Stimulated activated naive B cell treated with anti-CD40 and anti-IgM and Interleukin-4, amounts not matched to agents 10 μg/mL and 1 μg/mL and 100 μg/mL, for 72 hours (primary cell): ENCODE measurements at regions not wholly inside any gene's neighbourhood (a gene's known extent, or its start where the extent isn't known, plus 50 kb on each side); places are given as distances from the start of the nearest gene placed in this dataset.

Source experiments
- ATAC-seq, 2 donors: fragments of 150-1000 bp; cut with Tn5 transposase; replicated peaks; 2 replicates each; pipeline ENCODE4 v1.10.0; 2021; ENCODE audit warnings: moderate library complexity in 1 of 2
- DNase-seq: peaks from one replicate; pipeline ENCODE4 v3.0.0; 2021
- H3K27ac Mint-ChIP-seq: one replicate; pipeline ENCODE4 v1.8.0; 2022; ENCODE audit warnings: mild to moderate bottlenecking, mixed read lengths
- H3K27me3 Mint-ChIP-seq, 2 donors: one replicate each; pipeline ENCODE4 v1.8.0; 2022; ENCODE audit warnings: mixed read lengths in 2 of 2
- H3K36me3 Mint-ChIP-seq, 2 donors: one replicate each; pipeline ENCODE4 v1.8.0; 2022; ENCODE audit warnings: mixed read lengths in 2 of 2, mild to moderate bottlenecking in 1 of 2
- H3K4me1 Mint-ChIP-seq, 2 donors: one replicate each; pipeline ENCODE4 v1.8.0; 2022; ENCODE audit warnings: mixed read lengths in 2 of 2, mild to moderate bottlenecking in 1 of 2
- H3K4me3 Mint-ChIP-seq, 2 donors: one replicate each; pipeline ENCODE4 v1.8.0; 2022; ENCODE audit warnings: mild to moderate bottlenecking in 2 of 2, mixed read lengths in 2 of 2, moderate library complexity in 1 of 2
- H3K9me3 Mint-ChIP-seq, 2 donors: one replicate each; pipeline ENCODE4 v1.8.0; 2022; ENCODE audit warnings: mixed read lengths in 2 of 2, mild to moderate bottlenecking in 1 of 2

DNA sequence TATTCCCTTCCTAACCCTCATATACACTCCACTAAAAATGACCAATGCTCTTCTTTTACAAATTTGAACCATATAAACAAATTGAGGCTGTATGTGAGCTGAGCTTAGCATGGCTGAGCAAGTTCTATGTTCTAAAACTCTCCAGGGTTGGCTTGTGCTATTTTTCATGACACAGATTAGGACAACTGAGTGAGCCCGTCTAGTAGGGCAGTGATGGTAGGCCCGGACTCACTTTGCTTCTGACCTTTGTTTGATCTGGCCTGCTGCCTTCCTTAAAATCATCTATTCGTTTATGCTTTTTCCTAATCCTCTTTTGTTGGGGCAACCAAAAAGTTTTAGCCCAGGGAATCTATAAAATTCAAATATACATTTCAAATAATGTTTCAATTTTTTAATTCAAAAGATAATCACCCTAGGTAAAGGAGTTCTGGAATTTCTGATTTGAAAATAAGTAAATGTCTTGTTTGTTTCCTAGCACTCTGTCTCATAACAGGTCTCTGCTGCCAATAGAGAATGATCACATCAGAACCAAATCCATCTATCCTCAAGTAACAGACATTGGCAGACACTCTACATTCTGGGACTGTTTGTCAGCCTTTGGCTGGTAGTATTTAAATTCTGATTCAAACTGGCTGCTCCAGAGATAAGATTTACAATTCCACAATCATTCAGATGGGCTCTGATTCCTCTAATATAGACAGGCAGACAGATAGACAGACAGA is 217.0 kb upstream of the TARS1 start:
- H3K27ac Mint-ChIP-seq = no peak overlapping the region
- no peak overlapping the region for H3K4me3 Mint-ChIP-seq
- no peaks in the 10 kb centered on the region for H3K4me1 Mint-ChIP-seq
- H3K9me3 Mint-ChIP-seq = peaks cover 0 to 8% of the 10 kb centered on the region in 2 donors
- no peaks in the 10 kb centered on the region for H3K27me3 Mint-ChIP-seq
- DNase-seq (no peak), ATAC-seq (no peak)
- H3K36me3 Mint-ChIP-seq = no peaks in the 10 kb centered on the region

DNA sequence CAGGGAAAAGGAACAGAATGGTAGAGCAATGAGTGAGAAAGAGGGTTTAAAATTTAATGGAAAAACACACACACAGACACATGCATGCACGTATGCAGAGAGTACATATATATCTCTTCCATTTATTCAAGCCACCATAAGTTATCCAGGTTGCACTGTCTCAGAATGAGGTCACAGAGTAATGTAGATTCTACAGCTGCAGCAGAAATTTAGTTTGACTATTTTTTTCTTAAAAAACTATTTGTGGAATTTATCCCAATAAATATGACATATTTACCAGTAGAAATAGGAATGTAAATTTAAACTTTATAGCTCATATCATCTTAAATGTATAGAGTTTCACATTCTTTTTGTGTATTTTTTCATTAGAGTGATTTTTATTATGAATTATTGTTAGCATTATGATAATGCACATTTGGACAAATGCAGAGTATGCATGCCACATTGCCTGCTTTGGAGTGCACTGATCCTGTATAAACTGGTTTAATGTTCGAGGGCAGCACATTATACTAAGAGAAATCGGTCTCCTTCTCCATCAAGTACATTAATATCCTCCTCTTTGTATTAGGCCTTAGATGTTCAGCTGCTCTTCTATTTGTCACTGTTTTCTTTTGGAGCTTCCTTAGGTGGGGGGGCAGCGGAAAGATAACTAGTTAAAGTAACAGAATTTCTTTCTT is 216.3 kb upstream of the TARS1 start:
- DNase-seq (no peak), ATAC-seq (no peak)
- Mint-ChIP-seq H3K36me3 (no peaks in the 10 kb centered on the region), H3K4me3 (no peak overlapping the region), H3K9me3 (peaks cover 0 to 8% of the 10 kb centered on the region in 2 donors), H3K4me1 (no peaks in the 10 kb centered on the region), H3K27ac (no peak overlapping the region), H3K27me3 (no peaks in the 10 kb centered on the region)

DNA sequence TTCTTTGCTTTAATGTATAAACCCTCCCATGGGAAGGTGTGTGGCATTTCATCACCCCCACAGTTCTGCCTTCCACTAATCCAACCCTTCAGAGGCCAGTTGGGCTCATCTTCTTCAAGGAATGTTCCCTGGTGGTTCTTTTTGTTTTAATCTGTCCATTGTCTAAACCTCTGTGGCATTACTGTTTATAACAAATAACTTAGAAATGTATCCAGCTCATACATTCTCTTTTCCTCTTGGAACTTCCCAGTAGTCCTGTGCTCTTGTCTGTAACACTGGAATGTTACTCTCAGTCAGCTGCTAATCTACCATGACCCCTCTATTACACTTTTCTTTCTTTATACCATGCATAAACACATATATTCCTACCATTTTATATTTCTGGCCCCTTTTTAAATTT is 213.5 kb upstream of the TARS1 start:
- Mint-ChIP-seq H3K4me3 (no peak overlapping the region), H3K9me3 (peaks cover 0 to 8% of the 10 kb centered on the region in 2 donors), H3K27me3 (no peaks in the 10 kb centered on the region), H3K27ac (no peak overlapping the region), H3K36me3 (no peaks in the 10 kb centered on the region), H3K4me1 (no peaks in the 10 kb centered on the region)
- ATAC-seq (no peak), DNase-seq (no peak)

DNA sequence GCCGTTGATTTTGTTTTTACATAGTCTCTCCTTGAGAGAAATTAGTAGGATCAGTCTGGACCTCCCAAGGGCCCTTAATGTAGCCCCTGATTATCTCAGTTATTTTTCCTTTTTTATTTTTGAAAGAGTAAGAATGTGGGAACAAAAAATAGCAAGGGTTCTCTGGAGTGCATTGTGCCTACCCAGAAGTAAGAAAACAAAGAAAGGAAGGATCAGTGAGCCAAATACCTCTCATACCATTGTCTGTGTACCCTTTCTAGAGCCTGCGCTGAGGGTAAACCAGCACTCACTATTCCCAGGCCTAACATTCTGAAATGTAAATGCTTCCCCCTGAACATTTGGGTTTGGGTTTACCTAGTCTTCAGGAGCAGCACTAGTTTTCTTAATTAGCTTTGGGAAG is 213.0 kb upstream of the TARS1 start:
- peaks cover 0 to 8% of the 10 kb centered on the region in 2 donors for H3K9me3 Mint-ChIP-seq
- H3K27me3 Mint-ChIP-seq = no peaks in the 10 kb centered on the region

GRCh38 chr5:33228149-33228548 is 212.6 kb upstream of the TARS1 start:
- no peak for ATAC-seq
- DNase-seq = no peak
- H3K27me3 Mint-ChIP-seq = no peaks in the 10 kb centered on the region
- no peak overlapping the region for H3K4me3 Mint-ChIP-seq
- no peaks in the 10 kb centered on the region for H3K36me3 Mint-ChIP-seq
- H3K4me1 Mint-ChIP-seq = no peaks in the 10 kb centered on the region
- peaks cover 0 to 8% of the 10 kb centered on the region in 2 donors for H3K9me3 Mint-ChIP-seq
- no peak overlapping the region for H3K27ac Mint-ChIP-seq

More for the DNA sequence above, 213.0 kb upstream of the TARS1 start:
- H3K4me1 Mint-ChIP-seq = no peaks in the 10 kb centered on the region
- H3K36me3 Mint-ChIP-seq = no peaks in the 10 kb centered on the region
- H3K4me3 Mint-ChIP-seq = no peak overlapping the region
- DNase-seq (no peak), ATAC-seq (no peak)
- no peak overlapping the region for H3K27ac Mint-ChIP-seq

DNA sequence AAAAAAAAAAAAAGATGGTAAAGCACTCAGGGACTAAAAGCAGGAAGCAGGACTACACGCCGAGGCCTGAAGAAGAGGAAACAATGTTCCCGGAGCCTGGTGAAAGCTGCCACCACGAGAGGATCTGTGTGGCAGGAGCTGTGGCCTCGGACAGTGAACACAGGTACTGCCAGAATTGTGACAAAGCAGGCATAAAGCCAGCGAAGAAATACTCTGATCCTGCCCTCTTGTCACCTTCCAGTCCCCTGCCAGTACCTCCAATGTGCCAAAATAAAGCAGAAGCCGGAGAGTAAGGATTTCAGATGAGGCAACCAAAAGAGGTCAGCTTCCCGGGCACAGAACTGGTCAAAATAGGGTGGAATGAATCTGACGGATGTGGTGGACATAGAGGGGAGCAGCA is 211.5 kb upstream of the TARS1 start:
- ATAC-seq = no peak
- Mint-ChIP-seq H3K9me3 (peaks cover 0 to 8% of the 10 kb centered on the region in 2 donors), H3K4me1 (no peaks in the 10 kb centered on the region), H3K36me3 (no peaks in the 10 kb centered on the region), H3K27me3 (no peaks in the 10 kb centered on the region), H3K27ac (no peak overlapping the region), H3K4me3 (no peak overlapping the region)
- no peak for DNase-seq

DNA sequence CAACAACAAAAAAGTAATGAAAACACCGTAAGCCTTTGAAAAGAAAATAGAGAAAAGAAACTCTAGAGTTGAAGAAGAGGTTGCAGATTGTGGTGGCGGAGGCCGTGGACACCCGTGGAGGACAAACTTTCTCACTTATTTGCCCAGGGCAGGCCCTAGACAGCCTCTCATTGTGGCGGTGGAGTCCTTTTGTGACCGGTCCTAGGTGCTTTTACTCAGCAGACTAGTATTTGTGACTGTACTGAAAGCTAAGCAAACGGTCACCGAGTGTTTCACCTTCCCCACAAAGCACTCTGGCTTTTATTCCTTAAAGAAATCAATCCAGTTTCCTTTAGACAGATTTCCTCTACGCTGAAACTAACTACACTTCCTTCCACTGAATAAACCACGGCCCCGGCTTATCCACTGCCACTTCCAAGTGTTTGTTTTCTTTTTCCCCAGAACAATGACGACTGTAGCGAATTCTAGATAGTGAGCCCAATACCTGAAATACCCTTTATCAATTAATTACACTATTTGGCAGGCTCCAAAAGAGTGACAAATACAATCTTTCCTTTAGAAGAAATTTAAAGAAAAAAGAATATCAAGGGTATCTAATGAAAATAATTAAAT is 210.2 kb upstream of the TARS1 start:
- H3K9me3 Mint-ChIP-seq = peaks cover 0 to 8% of the 10 kb centered on the region in 2 donors
- H3K36me3 Mint-ChIP-seq = no peaks in the 10 kb centered on the region

DNA sequence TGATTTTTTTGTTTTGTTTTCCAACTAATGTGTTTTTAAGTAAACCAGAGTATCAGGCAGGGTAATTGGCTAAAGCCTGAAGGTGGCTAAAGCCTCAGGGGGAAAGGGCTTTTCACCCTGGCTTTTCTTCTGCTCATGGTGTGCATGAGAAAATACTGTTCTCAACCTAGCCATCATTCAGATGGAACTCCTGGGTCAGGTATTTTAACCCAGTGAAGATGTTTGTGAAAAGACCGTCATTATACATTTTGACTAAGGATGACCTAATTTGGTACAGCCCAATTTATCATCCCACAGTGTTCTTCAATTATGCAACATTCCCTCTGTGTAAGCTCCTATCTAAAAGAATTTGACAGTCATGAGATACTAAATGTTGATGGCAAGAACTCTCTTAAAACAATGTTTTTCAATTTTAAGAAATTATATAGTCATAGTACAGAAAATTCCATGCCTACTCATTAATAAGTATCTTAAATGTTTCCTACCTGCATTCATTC is 209.5 kb upstream of the TARS1 start:
- H3K36me3 Mint-ChIP-seq = no peaks in the 10 kb centered on the region
- peaks cover 0 to 2% of the 10 kb centered on the region in 2 donors for H3K9me3 Mint-ChIP-seq
- DNase-seq (no peak), ATAC-seq (no peak)
- H3K27me3 Mint-ChIP-seq = no peaks in the 10 kb centered on the region
- no peak overlapping the region for H3K4me3 Mint-ChIP-seq
- no peak overlapping the region for H3K27ac Mint-ChIP-seq
- H3K4me1 Mint-ChIP-seq = peaks cover 11 to 17% of the 10 kb centered on the region in 2 donors

More for the DNA sequence above, 210.2 kb upstream of the TARS1 start:
- H3K27me3 Mint-ChIP-seq = no peaks in the 10 kb centered on the region
- H3K4me1 Mint-ChIP-seq = peaks cover 4 to 10% of the 10 kb centered on the region in 2 donors
- DNase-seq = no peak
- ATAC-seq = no peak
- no peak overlapping the region for H3K27ac Mint-ChIP-seq
- no peak overlapping the region for H3K4me3 Mint-ChIP-seq

DNA sequence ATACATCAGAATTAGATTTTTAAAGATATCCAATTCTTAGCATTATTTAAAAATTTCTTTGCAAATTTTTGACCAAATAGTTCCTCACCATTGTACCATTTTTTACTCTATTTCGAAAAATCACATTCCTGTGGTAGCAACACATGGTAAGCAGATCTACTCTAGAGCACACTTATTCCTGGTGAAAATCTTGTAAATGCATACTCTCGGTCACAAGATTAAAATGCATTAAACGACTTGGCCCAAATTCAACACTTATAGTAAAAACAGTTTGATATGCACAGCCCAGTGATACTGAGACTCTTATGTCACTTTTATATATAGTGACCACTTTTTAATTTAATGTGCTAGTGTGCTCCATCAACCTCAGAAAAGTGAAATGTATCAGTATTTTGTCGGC is 208.8 kb upstream of the TARS1 start:
- no peak for DNase-seq
- peaks cover 14 to 24% of the 10 kb centered on the region in 2 donors for H3K4me1 Mint-ChIP-seq
- H3K36me3 Mint-ChIP-seq = no peaks in the 10 kb centered on the region
- no peak for ATAC-seq
- H3K27me3 Mint-ChIP-seq = no peaks in the 10 kb centered on the region
- no peak overlapping the region for H3K4me3 Mint-ChIP-seq
- H3K27ac Mint-ChIP-seq = no peak overlapping the region
- peaks cover 0 to 1% of the 10 kb centered on the region in 2 donors for H3K9me3 Mint-ChIP-seq

GRCh38 chr5:33232731-33233505 is 207.8 kb upstream of the TARS1 start:
- Mint-ChIP-seq H3K4me3 (no peak overlapping the region), H3K36me3 (no peaks in the 10 kb centered on the region), H3K9me3 (peaks cover 0 to 4% of the 10 kb centered on the region in 2 donors), H3K4me1 (peaks cover 18 to 31% of the 10 kb centered on the region in 2 donors), H3K27ac (no peak overlapping the region), H3K27me3 (no peaks in the 10 kb centered on the region)
- DNase-seq (no peak), ATAC-seq (no peak)

GRCh38 chr5:33235304-33235703 is 205.5 kb upstream of the TARS1 start:
- H3K36me3 Mint-ChIP-seq = no peaks in the 10 kb centered on the region
- no peak for DNase-seq
- peaks cover 24 to 47% of the 10 kb centered on the region in 2 donors for H3K4me1 Mint-ChIP-seq
- no peak for ATAC-seq
- H3K4me3 Mint-ChIP-seq = no peak overlapping the region
- H3K9me3 Mint-ChIP-seq = peaks cover 0 to 4% of the 10 kb centered on the region in 2 donors
- no peaks in the 10 kb centered on the region for H3K27me3 Mint-ChIP-seq
- no peak overlapping the region for H3K27ac Mint-ChIP-seq

DNA sequence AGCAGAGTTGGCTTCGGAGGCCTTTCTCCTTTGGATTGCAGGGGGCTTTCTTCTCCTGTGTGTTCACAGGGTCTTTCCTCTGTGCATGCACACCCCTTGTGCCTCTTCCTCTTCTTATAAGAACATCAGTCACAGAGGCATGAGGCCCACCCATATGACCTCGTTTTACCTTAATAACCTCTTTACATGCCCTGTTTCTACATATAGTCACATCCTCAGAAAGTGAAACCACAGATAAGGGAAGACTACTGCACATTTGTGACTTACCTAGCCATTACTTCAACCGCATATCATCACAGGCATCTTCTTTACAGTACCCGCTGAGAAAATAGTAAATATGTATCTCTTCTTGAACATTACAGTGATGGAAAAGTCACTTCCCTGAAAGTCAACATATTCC is 204.9 kb upstream of the TARS1 start:
- Mint-ChIP-seq H3K36me3 (no peaks in the 10 kb centered on the region), H3K9me3 (peaks cover 0 to 4% of the 10 kb centered on the region in 2 donors), H3K4me1 (peaks cover 24 to 47% of the 10 kb centered on the region in 2 donors), H3K27ac (peak overlapping the region; percentile 20), H3K4me3 (no peak overlapping the region), H3K27me3 (no peaks in the 10 kb centered on the region)
- peak in 1 of 2 donors; percentile 41 for ATAC-seq
- DNase-seq = no peak

GRCh38 chr5:33237471-33237870 is 203.3 kb upstream of the TARS1 start:
- Mint-ChIP-seq H3K27me3 (no peaks in the 10 kb centered on the region), H3K4me1 (peaks cover 32 to 62% of the 10 kb centered on the region in 2 donors), H3K9me3 (peaks cover 0 to 4% of the 10 kb centered on the region in 2 donors), H3K36me3 (no peaks in the 10 kb centered on the region), H3K27ac (peak overlapping the region; percentile 4), H3K4me3 (no peak overlapping the region)
- DNase-seq = no peak
- peak; percentile 38 to 44 for ATAC-seq
